Activated T-helper 9 cell treated with anti-CD3 and anti-CD28 coated beads, Interleukin-2, amount 50 U/mL, for 16 hours (primary cell): ENCODE measurements at regions not wholly inside any gene's neighbourhood (a gene's known extent, or its start where the extent isn't known, plus 50 kb on each side); places are given as distances from the start of the nearest gene placed in this dataset.

Experiments
- DNase-seq: peaks from one replicate; pipeline ENCODE4 v3.0.0-alpha.2; 2020; ENCODE audit warnings: low read depth

DNA sequence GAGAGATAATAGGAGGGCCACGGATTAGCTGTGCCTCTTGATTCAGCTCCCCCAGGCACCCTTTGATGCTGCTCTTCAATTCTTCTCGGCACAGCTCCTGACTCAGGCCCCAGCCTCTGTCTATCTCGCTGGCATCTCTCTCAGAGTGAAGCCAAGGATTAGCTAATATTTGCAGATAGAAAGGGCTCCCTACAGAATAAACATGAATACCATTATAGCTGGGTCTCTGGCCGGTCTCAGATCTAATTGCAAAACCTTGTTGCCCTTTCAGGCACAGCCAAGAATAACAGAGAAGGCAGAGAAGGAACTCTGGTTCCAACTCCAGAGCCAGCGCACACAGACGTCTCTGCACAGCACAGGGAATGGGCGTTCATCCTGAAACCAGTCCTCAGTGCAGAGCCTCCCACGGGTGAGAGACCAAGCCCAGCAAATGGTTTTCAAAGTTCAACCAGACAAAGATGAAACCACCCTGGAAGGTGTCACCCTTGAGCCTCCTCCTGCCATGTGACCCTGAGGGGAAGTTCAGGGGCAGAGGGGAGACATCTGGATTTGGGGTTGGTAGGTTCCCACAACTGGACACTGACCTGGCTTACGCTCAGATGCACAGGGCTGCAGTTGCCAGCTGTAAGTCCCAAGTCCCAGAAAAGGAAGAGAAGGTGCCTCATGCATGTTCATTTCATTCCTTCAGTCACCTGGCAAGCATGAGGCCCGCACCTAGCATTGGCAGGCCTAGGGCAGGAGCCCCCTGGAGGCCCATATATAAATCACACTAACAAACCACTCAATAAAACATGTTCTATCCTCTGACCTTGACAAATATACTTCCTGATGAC lies 394.0 kb downstream of the NPHP4 start:
- no peak for DNase-seq

GRCh38 chr1:5597171-5597850 lies 394.9 kb downstream of the NPHP4 start:
- DNase-seq, result no peak

DNA sequence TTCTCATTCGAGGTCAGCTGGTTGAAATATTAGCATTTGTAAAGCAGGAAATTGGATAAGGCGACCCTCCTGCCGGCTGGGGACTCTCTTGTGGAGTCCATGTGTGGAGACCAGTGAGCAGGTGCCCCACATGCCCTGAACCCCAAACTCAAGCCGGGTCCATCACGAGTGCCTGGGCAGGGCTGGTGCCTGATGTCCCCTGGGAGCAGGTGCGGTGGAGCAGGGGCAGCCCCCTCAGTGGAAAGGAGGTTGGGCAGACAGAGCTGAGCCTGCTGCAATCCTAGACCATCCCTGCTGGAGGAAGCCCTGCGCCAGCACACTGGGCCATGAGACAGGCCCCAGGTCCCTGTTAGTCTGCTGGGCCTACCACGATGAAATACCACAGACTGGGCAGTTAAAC lies 395.6 kb downstream of the NPHP4 start:
- DNase-seq, result no peak

DNA sequence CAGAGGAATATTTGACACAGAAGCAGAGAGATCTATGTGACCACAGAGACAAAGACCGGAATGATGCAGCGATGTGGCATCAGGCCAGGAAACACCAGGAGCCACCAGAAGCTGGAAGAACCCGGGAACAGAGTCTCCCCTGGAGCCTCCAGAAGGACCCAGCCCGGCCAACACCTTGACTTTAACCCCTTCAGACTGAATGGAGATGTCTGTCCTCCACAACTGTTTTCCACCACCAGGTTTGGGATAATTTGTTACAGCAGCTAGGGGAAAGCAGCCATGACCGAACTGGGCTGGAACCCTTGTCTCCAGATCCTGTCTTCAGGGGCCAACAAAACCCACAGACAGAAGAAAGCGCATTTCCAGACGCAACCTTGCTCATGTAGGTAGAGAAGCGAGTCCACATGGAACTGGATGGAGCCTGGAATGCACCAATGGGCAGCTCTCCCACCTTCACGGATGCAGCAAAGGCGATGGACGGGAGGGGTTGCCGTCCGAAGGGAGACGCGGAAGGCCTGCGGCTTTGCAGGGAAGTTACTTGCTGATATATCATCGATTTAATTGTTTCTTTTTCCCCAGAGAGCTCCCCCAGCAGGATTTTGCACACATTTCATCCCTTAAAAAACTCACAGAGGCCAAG lies 396.6 kb downstream of the NPHP4 start:
- no peak for DNase-seq

- no peak for DNase-seq
Measured at GRCh38 chr1:5594056-5594956, 397.9 kb downstream of the NPHP4 start.

- no peak for DNase-seq
Measured at GRCh38 chr1:5590717-5591116, 401.5 kb downstream of the NPHP4 start.

DNA sequence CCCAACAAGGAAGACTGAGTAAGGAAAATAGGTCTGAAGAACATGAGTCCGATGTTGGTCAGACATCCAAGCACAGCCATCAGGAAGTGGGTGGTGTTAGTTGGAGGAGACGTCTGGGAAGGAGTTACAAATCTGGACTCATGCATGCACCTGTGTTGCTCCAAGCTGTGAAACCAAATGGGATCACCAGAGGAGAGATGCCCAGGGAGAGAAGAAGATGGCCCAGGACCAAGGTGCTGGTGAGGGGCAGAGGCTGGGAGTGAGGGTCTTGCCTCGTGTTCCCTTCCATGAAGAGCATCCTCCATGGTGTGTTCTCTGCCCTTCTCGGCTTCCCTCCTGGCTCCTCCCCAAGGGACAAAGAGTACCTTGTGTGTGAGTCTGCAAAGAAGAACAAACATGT lies 405.6 kb downstream of the NPHP4 start:
- DNase-seq, result no peak

DNA sequence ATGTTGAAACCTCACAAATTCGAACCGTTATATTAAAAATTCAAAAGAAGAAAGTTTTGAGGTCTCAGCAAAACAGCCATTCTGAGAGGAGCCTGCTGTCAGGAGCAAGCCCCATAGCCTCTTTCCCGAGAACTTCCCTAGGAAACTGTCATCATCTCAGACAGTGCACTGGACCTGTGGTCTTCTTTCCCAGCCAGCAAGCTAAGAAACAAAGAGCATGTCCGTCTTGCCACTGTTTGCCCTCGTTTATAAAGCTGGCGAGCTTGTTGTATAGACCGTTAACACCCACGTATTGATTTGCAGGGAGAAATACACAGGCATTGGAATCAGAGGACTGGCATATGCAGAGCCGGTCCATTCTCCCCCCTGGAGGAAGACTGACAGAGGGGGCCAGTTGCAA lies 407.0 kb downstream of the NPHP4 start:
- DNase-seq, result no peak

GRCh38 chr1:5580926-5581325 lies 411.3 kb downstream of the NPHP4 start:
- DNase-seq, result no peak

- DNase-seq, result no peak
Measured at GRCh38 chr1:5579966-5580365, 412.3 kb downstream of the NPHP4 start.

- DNase-seq, result no peak
Measured at GRCh38 chr1:5578690-5579089, 413.5 kb downstream of the NPHP4 start.

- DNase-seq, result no peak
Measured at GRCh38 chr1:5577255-5578040, 414.8 kb downstream of the NPHP4 start.

DNA sequence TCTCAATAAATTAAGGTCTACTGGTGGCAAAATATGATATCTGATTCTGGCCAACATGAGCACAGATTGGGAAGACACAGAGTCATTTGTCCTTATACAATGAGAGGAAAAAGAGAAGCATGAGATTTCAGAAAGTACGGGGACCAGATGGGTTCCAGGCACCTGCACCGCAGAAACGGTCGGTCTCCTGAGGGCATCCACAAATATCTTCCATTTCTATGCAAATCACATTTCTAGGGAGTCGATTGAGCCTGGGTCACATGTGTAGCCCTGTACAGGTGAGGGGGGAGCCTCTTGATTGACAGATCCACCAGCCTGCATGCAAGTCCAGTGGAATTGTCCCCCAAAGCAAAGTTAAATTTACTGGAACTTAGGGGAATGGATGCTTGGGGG lies 415.6 kb downstream of the NPHP4 start:
- DNase-seq, result no peak

GRCh38 chr1:5576011-5576672 lies 416.1 kb downstream of the NPHP4 start:
- DNase-seq, result no peak

DNA sequence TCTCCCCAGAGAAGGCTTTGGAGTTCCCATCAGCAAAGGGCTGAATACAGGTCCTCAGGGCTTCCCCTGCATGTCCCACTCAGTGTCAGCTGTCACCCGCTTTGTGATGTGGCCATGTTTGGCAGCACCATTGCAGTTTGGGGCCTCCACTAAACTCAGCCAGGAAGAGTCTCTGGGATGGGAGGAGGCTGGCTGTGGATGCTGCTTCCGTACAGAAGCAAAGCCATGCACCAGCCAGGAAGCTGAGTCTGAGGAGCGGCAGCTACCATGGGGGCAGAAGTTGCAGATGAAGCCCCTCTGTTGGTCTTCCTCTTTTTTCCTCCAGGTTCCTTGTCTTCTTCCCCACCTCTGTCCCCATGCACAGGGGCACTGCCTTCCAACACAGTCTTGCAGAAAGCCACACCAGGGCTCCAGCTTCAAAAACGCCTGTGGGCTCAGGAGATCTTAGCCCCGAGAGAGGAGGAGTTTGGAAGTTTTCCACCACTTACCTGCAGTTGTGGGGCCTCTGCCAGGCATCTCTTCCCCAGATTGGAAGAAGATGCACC lies 416.8 kb downstream of the NPHP4 start:
- no peak for DNase-seq

DNA sequence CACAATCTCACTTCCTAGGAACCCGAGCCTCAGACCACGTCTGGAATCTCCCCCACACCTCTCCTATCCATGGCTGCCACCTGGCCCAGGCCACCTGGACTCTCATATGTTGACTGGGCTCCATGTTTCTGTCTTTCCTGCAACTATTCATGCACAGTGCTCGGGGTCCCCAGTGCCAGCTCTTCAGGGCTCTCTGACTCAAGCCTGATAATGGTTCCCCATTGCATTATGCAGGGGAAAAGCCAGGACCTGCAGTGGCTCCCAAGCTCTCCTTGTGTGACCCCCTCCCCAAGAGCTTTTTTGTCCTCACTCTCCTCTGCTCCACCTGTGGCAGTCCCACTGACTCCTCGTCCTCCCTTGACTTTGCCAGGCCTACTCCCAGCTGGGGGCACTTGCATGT lies 417.6 kb downstream of the NPHP4 start:
- no peak for DNase-seq

DNA sequence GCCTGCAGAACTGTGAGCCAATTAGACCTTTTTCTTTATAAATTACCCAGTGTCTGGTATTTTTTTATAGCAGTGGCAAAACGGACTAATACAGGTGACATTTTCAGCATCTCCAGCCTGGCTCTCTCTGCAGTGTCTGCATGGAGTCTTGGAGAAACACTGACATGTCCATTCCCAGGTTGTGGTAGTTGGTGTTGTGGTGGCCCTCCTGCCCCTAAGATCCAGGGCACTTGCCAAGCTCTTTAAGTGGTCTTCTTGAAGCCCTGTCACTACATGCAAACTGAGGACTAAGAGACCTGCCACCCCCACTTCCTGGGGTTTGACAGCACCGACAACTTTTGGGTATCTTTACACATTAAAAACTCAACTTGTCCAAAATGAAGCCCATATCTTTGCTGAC lies 419.4 kb downstream of the NPHP4 start:
- DNase-seq, result no peak

DNA sequence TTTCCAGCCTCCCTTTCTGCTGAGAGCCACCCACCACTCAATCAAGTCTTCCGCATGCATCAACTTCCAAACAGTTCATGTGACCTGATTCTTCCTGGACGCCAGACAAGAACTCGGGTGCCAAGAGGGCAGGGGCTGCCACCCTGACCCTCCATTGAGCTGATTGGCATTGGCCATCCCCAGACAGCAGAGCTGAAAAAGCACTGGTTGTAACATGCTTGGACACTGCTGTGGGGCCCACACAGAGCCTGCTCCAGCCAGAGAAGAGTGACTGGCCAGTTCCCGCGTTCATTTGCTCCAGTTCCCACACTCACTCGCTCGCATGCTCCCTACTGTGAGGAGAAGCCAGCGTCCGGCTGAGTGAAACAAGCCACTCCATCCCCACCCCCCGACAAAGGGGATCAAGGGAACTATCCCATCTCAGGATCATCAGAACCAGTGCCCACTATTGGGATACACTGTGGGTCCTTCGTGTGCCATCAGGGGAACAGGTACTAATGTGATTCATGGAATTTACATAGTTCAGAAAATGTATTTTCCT lies 420.3 kb downstream of the NPHP4 start:
- DNase-seq, result no peak

GRCh38 chr1:5571438-5571837 lies 420.8 kb downstream of the NPHP4 start:
- DNase-seq, result no peak

- DNase-seq, result no peak
Measured at GRCh38 chr1:5570931-5571330, 421.3 kb downstream of the NPHP4 start.
